ENCODE measurements at regions not wholly inside any gene's neighbourhood (a gene's known extent, or its start where the extent isn't known, plus 50 kb on each side); places are given as distances from the start of the nearest gene placed in this dataset.

- DNase-seq: no peak
- Histone ChIP-seq H3K4me3 (ENCODE audit: insufficient read depth, low read depth, low read length, poor library complexity, severe bottlenecking) (no peak overlapping the region), H3K4me1 (ENCODE audit: control insufficient read depth, insufficient read depth, low read length, poor library complexity, severe bottlenecking) (no peaks in the 10 kb centered on the region), H3K9me3 (ENCODE audit: control insufficient read depth, low read length) (no peaks in the 10 kb centered on the region), H3K36me3 (ENCODE audit: control insufficient read depth, insufficient read depth, low read length) (no peaks in the 10 kb centered on the region), H3K27me3 (replicated peaks; ENCODE audit: control insufficient read depth, insufficient read depth, low read length, poor library complexity, severe bottlenecking) (no peaks in the 10 kb centered on the region), H3K27ac (ENCODE audit: insufficient read depth, low read length, poor library complexity, severe bottlenecking) (no peak overlapping the region)
Measured at GRCh38 chr4:141501395-141501794, 135.0 kb upstream of the IL15 start.

GRCh38 chr4:141501931-141502330 lies 134.5 kb upstream of the IL15 start:
- Histone ChIP-seq H3K4me3 (ENCODE audit: insufficient read depth, low read depth, low read length, poor library complexity, severe bottlenecking) (no peak overlapping the region), H3K27me3 (replicated peaks; ENCODE audit: control insufficient read depth, insufficient read depth, low read length, poor library complexity, severe bottlenecking) (no peaks in the 10 kb centered on the region), H3K36me3 (ENCODE audit: control insufficient read depth, insufficient read depth, low read length) (no peaks in the 10 kb centered on the region), H3K9me3 (ENCODE audit: control insufficient read depth, low read length) (no peaks in the 10 kb centered on the region), H3K27ac (ENCODE audit: insufficient read depth, low read length, poor library complexity, severe bottlenecking) (no peak overlapping the region), H3K4me1 (ENCODE audit: control insufficient read depth, insufficient read depth, low read length, poor library complexity, severe bottlenecking) (no peaks in the 10 kb centered on the region)
- DNase-seq: no peak

DNA sequence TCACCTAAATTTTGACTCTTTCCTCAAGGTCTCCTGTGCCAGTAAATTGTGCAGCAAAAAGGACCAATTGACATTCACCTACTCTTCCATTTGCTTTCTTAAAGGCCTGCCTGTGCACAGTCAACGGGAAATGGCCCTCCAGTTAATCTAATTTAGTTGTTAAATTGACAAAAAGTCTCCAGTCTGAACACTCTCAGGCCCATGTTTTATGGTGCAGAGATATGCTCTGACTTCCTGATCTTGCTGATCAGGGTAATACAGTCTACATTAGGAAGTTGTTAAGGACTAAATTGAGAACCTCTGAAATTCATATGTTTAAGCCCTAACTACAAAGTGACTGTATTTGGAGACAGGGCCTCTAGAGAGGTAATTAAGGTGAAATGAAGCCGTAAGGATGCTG lies 133.6 kb upstream of the IL15 start:
- Histone ChIP-seq H3K9me3 (ENCODE audit: control insufficient read depth, low read length) (no peaks in the 10 kb centered on the region), H3K4me1 (ENCODE audit: control insufficient read depth, insufficient read depth, low read length, poor library complexity, severe bottlenecking) (no peaks in the 10 kb centered on the region), H3K4me3 (ENCODE audit: insufficient read depth, low read depth, low read length, poor library complexity, severe bottlenecking) (no peak overlapping the region), H3K36me3 (ENCODE audit: control insufficient read depth, insufficient read depth, low read length) (no peaks in the 10 kb centered on the region), H3K27me3 (replicated peaks; ENCODE audit: control insufficient read depth, insufficient read depth, low read length, poor library complexity, severe bottlenecking) (no peaks in the 10 kb centered on the region), H3K27ac (ENCODE audit: insufficient read depth, low read length, poor library complexity, severe bottlenecking) (no peak overlapping the region)
- no peak for DNase-seq

- no peaks in the 10 kb centered on the region for H3K9me3 ChIP-seq (ENCODE audit: control insufficient read depth, low read length)
- DNase-seq: no peak
- no peak overlapping the region for H3K4me3 ChIP-seq (ENCODE audit: insufficient read depth, low read depth, low read length, poor library complexity, severe bottlenecking)
Measured at GRCh38 chr4:141503260-141503659, 133.1 kb upstream of the IL15 start.

GRCh38 chr4:141511055-141511454 lies 125.3 kb upstream of the IL15 start:
- Histone ChIP-seq H3K4me1 (ENCODE audit: control insufficient read depth, insufficient read depth, low read length, poor library complexity, severe bottlenecking) (no peaks in the 10 kb centered on the region), H3K9me3 (ENCODE audit: control insufficient read depth, low read length) (no peaks in the 10 kb centered on the region), H3K27me3 (replicated peaks; ENCODE audit: control insufficient read depth, insufficient read depth, low read length, poor library complexity, severe bottlenecking) (no peaks in the 10 kb centered on the region), H3K4me3 (ENCODE audit: insufficient read depth, low read depth, low read length, poor library complexity, severe bottlenecking) (no peak overlapping the region), H3K27ac (ENCODE audit: insufficient read depth, low read length, poor library complexity, severe bottlenecking) (no peak overlapping the region), H3K36me3 (ENCODE audit: control insufficient read depth, insufficient read depth, low read length) (no peaks in the 10 kb centered on the region)
- DNase-seq: no peak

More at GRCh38 chr4:141503260-141503659, 133.1 kb upstream of the IL15 start:
- H3K36me3 ChIP-seq (ENCODE audit: control insufficient read depth, insufficient read depth, low read length): no peaks in the 10 kb centered on the region
- H3K27me3 ChIP-seq (replicated peaks; ENCODE audit: control insufficient read depth, insufficient read depth, low read length, poor library complexity, severe bottlenecking): no peaks in the 10 kb centered on the region
- H3K4me1 ChIP-seq (ENCODE audit: control insufficient read depth, insufficient read depth, low read length, poor library complexity, severe bottlenecking): no peaks in the 10 kb centered on the region
- H3K27ac ChIP-seq (ENCODE audit: insufficient read depth, low read length, poor library complexity, severe bottlenecking): no peak overlapping the region

- H3K27ac ChIP-seq (ENCODE audit: insufficient read depth, low read length, poor library complexity, severe bottlenecking): no peak overlapping the region
- no peaks in the 10 kb centered on the region for H3K36me3 ChIP-seq (ENCODE audit: control insufficient read depth, insufficient read depth, low read length)
- no peaks in the 10 kb centered on the region for H3K9me3 ChIP-seq (ENCODE audit: control insufficient read depth, low read length)
- no peak overlapping the region for H3K4me3 ChIP-seq (ENCODE audit: insufficient read depth, low read depth, low read length, poor library complexity, severe bottlenecking)
- no peaks in the 10 kb centered on the region for H3K27me3 ChIP-seq (replicated peaks; ENCODE audit: control insufficient read depth, insufficient read depth, low read length, poor library complexity, severe bottlenecking)
- no peaks in the 10 kb centered on the region for H3K4me1 ChIP-seq (ENCODE audit: control insufficient read depth, insufficient read depth, low read length, poor library complexity, severe bottlenecking)
- DNase-seq: no peak
Measured at GRCh38 chr4:141513866-141514265, 122.5 kb upstream of the IL15 start.

- H3K27me3 ChIP-seq (replicated peaks; ENCODE audit: control insufficient read depth, insufficient read depth, low read length, poor library complexity, severe bottlenecking): no peaks in the 10 kb centered on the region
- no peaks in the 10 kb centered on the region for H3K9me3 ChIP-seq (ENCODE audit: control insufficient read depth, low read length)
- H3K36me3 ChIP-seq (ENCODE audit: control insufficient read depth, insufficient read depth, low read length): no peaks in the 10 kb centered on the region
- no peaks in the 10 kb centered on the region for H3K4me1 ChIP-seq (ENCODE audit: control insufficient read depth, insufficient read depth, low read length, poor library complexity, severe bottlenecking)
- H3K4me3 ChIP-seq (ENCODE audit: insufficient read depth, low read depth, low read length, poor library complexity, severe bottlenecking): no peak overlapping the region
- no peak overlapping the region for H3K27ac ChIP-seq (ENCODE audit: insufficient read depth, low read length, poor library complexity, severe bottlenecking)
- DNase-seq: no peak
Measured at GRCh38 chr4:141518222-141518621, 118.2 kb upstream of the IL15 start.

DNA sequence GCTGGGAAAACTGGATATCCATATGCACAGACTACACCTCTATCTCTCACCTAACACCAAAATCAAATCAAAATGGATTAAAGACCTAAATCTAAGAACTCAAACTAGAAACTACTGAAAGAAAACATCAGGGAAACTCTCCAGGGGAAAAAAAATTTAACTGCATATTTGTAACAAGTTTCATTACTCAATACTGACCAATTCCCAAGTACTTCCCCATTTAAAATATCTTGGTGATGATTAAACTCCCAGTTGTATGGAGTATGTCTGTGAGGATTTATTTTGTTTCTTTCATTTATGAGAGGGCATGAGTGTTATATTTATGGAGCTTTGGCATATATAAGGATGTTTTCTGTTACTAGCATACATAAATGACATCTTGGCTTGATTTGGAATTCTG lies 112.3 kb upstream of the IL15 start:
- DNase-seq: no peak
- H3K4me3 ChIP-seq (ENCODE audit: insufficient read depth, low read depth, low read length, poor library complexity, severe bottlenecking): no peak overlapping the region
- no peaks in the 10 kb centered on the region for H3K4me1 ChIP-seq (ENCODE audit: control insufficient read depth, insufficient read depth, low read length, poor library complexity, severe bottlenecking)
- no peak overlapping the region for H3K27ac ChIP-seq (ENCODE audit: insufficient read depth, low read length, poor library complexity, severe bottlenecking)
- no peaks in the 10 kb centered on the region for H3K36me3 ChIP-seq (ENCODE audit: control insufficient read depth, insufficient read depth, low read length)
- no peaks in the 10 kb centered on the region for H3K27me3 ChIP-seq (replicated peaks; ENCODE audit: control insufficient read depth, insufficient read depth, low read length, poor library complexity, severe bottlenecking)
- peaks cover 3% of the 10 kb centered on the region for H3K9me3 ChIP-seq (ENCODE audit: control insufficient read depth, low read length)

- Histone ChIP-seq H3K4me3 (ENCODE audit: insufficient read depth, low read depth, low read length, poor library complexity, severe bottlenecking) (no peak overlapping the region), H3K36me3 (ENCODE audit: control insufficient read depth, insufficient read depth, low read length) (no peaks in the 10 kb centered on the region), H3K9me3 (ENCODE audit: control insufficient read depth, low read length) (peaks cover 3% of the 10 kb centered on the region), H3K4me1 (ENCODE audit: control insufficient read depth, insufficient read depth, low read length, poor library complexity, severe bottlenecking) (no peaks in the 10 kb centered on the region), H3K27me3 (replicated peaks; ENCODE audit: control insufficient read depth, insufficient read depth, low read length, poor library complexity, severe bottlenecking) (no peaks in the 10 kb centered on the region), H3K27ac (ENCODE audit: insufficient read depth, low read length, poor library complexity, severe bottlenecking) (no peak overlapping the region)
- DNase-seq: no peak
Measured at GRCh38 chr4:141524841-141525240, 111.5 kb upstream of the IL15 start.

GRCh38 chr4:141530627-141531026 lies 105.8 kb upstream of the IL15 start:
- Histone ChIP-seq H3K9me3 (ENCODE audit: control insufficient read depth, low read length) (peaks cover 3% of the 10 kb centered on the region), H3K27me3 (replicated peaks; ENCODE audit: control insufficient read depth, insufficient read depth, low read length, poor library complexity, severe bottlenecking) (no peaks in the 10 kb centered on the region), H3K4me1 (ENCODE audit: control insufficient read depth, insufficient read depth, low read length, poor library complexity, severe bottlenecking) (no peaks in the 10 kb centered on the region), H3K4me3 (ENCODE audit: insufficient read depth, low read depth, low read length, poor library complexity, severe bottlenecking) (no peak overlapping the region), H3K36me3 (ENCODE audit: control insufficient read depth, insufficient read depth, low read length) (no peaks in the 10 kb centered on the region), H3K27ac (ENCODE audit: insufficient read depth, low read length, poor library complexity, severe bottlenecking) (no peak overlapping the region)
- no peak for DNase-seq

DNA sequence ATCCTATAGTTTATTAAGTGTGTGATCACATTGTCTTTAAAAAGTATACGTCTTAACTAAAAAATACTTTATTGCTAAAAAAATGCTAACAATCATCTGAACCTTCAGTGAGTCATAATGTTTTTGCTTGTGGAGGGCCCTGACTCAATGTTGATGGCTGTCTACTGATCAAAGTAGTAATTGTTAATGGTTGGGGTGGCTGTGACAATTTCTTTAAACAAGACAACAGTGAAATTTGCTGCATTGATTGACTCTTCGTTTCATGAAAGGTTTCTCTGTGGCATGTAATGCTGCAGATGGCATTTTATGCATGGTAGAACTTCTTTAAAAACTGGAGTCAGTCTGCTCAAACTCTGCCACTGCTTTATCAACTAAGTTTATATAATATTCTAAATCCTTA lies 101.4 kb upstream of the IL15 start:
- Histone ChIP-seq H3K9me3 (ENCODE audit: control insufficient read depth, low read length) (no peaks in the 10 kb centered on the region), H3K4me1 (ENCODE audit: control insufficient read depth, insufficient read depth, low read length, poor library complexity, severe bottlenecking) (no peaks in the 10 kb centered on the region), H3K4me3 (ENCODE audit: insufficient read depth, low read depth, low read length, poor library complexity, severe bottlenecking) (no peak overlapping the region), H3K27ac (ENCODE audit: insufficient read depth, low read length, poor library complexity, severe bottlenecking) (no peak overlapping the region), H3K27me3 (replicated peaks; ENCODE audit: control insufficient read depth, insufficient read depth, low read length, poor library complexity, severe bottlenecking) (no peaks in the 10 kb centered on the region), H3K36me3 (ENCODE audit: control insufficient read depth, insufficient read depth, low read length) (no peaks in the 10 kb centered on the region)
- DNase-seq: no peak
